Kidney (tissue), 13 donors: ENCODE measurements at regions not wholly inside any gene's neighbourhood (a gene's known extent, or its start where the extent isn't known, plus 50 kb on each side); places are given as distances from the start of the nearest gene placed in this dataset.
A peak's percentile ranks its signal among the peaks of the same experiment; 100 is the strongest.

Source experiments
- DNase-seq, 5 donors: peaks; one replicate each; pipeline ENCODE4 v3.0.0-alpha.2; 2013 to 2020
- FAIRE-seq: peaks from 2 replicates; lab custom pipeline; 2012; peaks lifted over from hg19 to GRCh38; lab: Jason Lieb, UNC
- H3K27ac ChIP-seq, 2 donors: one replicate each; pipeline ENCODE4 v1.7.0; 2013; ENCODE audit warnings: low read depth in 2 of 2, low read length in 2 of 2, inconsistent platforms in 1 of 2
- H3K27me3 ChIP-seq: one replicate; pipeline ENCODE4 v1.7.1; 2013; ENCODE audit warnings: low read length, inconsistent platforms; ENCODE audit not compliant: control insufficient read depth, insufficient read depth
- H3K36me3 ChIP-seq, 3 donors: one replicate each; pipeline versions ENCODE4 v1.7.0 to v1.7.1; 2013; ENCODE audit warnings: low read length in 3 of 3, control low read depth in 1 of 3, inconsistent platforms in 1 of 3; ENCODE audit not compliant: insufficient read depth in 3 of 3, control insufficient read depth in 2 of 3
- H3K4me1 ChIP-seq, 3 donors: one replicate each; pipeline versions ENCODE4 v1.7.0 to v1.7.1; 2013; ENCODE audit warnings: low read length in 3 of 3, inconsistent platforms in 1 of 3, low read depth in 1 of 3; ENCODE audit not compliant: control insufficient read depth in 2 of 3, insufficient read depth in 2 of 3
- H3K4me3 ChIP-seq, 3 donors: one replicate each; pipeline versions ENCODE4 v1.7.0 to v1.8.1; 2013; ENCODE audit warnings: low read length in 3 of 3, control low read depth in 1 of 3, inconsistent platforms in 1 of 3
- H3K9ac ChIP-seq, 3 donors: one replicate each; pipeline versions ENCODE4 v1.7.0 to v1.7.1; 2013; ENCODE audit warnings: low read length in 3 of 3, control low read depth in 1 of 3, inconsistent platforms in 1 of 3
- H3K9me3 ChIP-seq, 3 donors: one replicate each; pipeline versions ENCODE4 v1.7.0 to v1.7.1; 2013; ENCODE audit warnings: low read length in 3 of 3, control low read depth in 1 of 3, inconsistent platforms in 1 of 3; ENCODE audit not compliant: control insufficient read depth in 2 of 3, insufficient read depth in 1 of 3
- intact Hi-C: fragments of 100-400 bp; cut with DNase I; formaldehyde crosslinking; loops from one replicate; pipeline ENCODE4 v1.11.1; 2022
- TF ChIP-seq, protein P1 (sequence below): IDR thresholded peaks from 3 replicates; pipeline ENCODE4 v1.5.1; 2012; ENCODE audit warnings: mild to moderate bottlenecking, moderate library complexity, borderline replicate concordance; ENCODE audit not compliant: insufficient read depth; ENCODE audit errors: extremely low read depth
- donor health status: control.
- donor health status: control.
- donor health status: control.
- donor health status: control.
- donor health status: control.
- donor health status: DM: yes; HTN: yes; CAD: no.
- donor health status: Normal renal cell carcinoma (clear cell type).

- no peak overlapping the region for H3K27ac ChIP-seq
- H3K27me3 ChIP-seq = no peaks in the 10 kb centered on the region
- DNase-seq = no peak
- TF ChIP-seq, protein P1, sequence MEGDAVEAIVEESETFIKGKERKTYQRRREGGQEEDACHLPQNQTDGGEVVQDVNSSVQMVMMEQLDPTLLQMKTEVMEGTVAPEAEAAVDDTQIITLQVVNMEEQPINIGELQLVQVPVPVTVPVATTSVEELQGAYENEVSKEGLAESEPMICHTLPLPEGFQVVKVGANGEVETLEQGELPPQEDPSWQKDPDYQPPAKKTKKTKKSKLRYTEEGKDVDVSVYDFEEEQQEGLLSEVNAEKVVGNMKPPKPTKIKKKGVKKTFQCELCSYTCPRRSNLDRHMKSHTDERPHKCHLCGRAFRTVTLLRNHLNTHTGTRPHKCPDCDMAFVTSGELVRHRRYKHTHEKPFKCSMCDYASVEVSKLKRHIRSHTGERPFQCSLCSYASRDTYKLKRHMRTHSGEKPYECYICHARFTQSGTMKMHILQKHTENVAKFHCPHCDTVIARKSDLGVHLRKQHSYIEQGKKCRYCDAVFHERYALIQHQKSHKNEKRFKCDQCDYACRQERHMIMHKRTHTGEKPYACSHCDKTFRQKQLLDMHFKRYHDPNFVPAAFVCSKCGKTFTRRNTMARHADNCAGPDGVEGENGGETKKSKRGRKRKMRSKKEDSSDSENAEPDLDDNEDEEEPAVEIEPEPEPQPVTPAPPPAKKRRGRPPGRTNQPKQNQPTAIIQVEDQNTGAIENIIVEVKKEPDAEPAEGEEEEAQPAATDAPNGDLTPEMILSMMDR = no peak
- intact Hi-C loops = no loop called here
- H3K36me3 ChIP-seq = no peaks in the 10 kb centered on the region
- FAIRE-seq = no peak
- no peaks in the 10 kb centered on the region for H3K4me1 ChIP-seq
- no peaks in the 10 kb centered on the region for H3K9me3 ChIP-seq
- no peak overlapping the region for H3K9ac ChIP-seq
- H3K4me3 ChIP-seq = no peak overlapping the region
Measured at GRCh38 chr4:125132729-125133128, 182.0 kb upstream of the FAT4 start.

- intact Hi-C loops = no loop called here
- Histone ChIP-seq H3K4me3 (no peak overlapping the region), H3K9me3 (no peaks in the 10 kb centered on the region), H3K4me1 (no peaks in the 10 kb centered on the region), H3K27me3 (no peaks in the 10 kb centered on the region), H3K36me3 (no peaks in the 10 kb centered on the region), H3K9ac (no peak overlapping the region), H3K27ac (no peak overlapping the region)
- DNase-seq (no peak), FAIRE-seq (no peak)
- TF ChIP-seq, protein P1 = no peak
Measured at GRCh38 chr4:125131891-125132680, 182.7 kb upstream of the FAT4 start.

GRCh38 chr4:125125276-125125675, 189.5 kb upstream of the FAT4 start:
- no peak for FAIRE-seq
- Histone ChIP-seq H3K9ac (no peak overlapping the region), H3K9me3 (no peaks in the 10 kb centered on the region), H3K36me3 (no peaks in the 10 kb centered on the region), H3K27ac (no peak overlapping the region), H3K4me1 (no peaks in the 10 kb centered on the region), H3K4me3 (no peak overlapping the region), H3K27me3 (no peaks in the 10 kb centered on the region)
- TF ChIP-seq, protein P1 = no peak
- intact Hi-C loops = no loop called here
- DNase-seq = peak in 1 of 5 donors; percentile 57
